Parathyroid adenoma (tissue), 2 donors: ENCODE measurements at regions not wholly inside any gene's neighbourhood (a gene's known extent, or its start where the extent isn't known, plus 50 kb on each side); places are given as distances from the start of the nearest gene placed in this dataset.

Experiments
- H2AFZ ChIP-seq: fragments of 300-600 bp; sonication (generic); one replicate; pipeline ENCODE4 v1.7.0; 2017; ENCODE audit warnings: antibody characterized with exemption, mild to moderate bottlenecking
- H3K27ac ChIP-seq: fragments of 300-600 bp; sonication (generic); one replicate; pipeline ENCODE4 v1.7.0; 2017
- H3K27me3 ChIP-seq: fragments of 300-600 bp; sonication (generic); one replicate; pipeline ENCODE4 v1.7.0; 2017; ENCODE audit warnings: low read length; ENCODE audit not compliant: control insufficient read depth, insufficient read depth
- H3K36me3 ChIP-seq: fragments of 300-600 bp; sonication (generic); one replicate; pipeline ENCODE4 v1.7.0; 2017; ENCODE audit warnings: low read length; ENCODE audit not compliant: control insufficient read depth, insufficient read depth
- H3K4me1 ChIP-seq: fragments of 300-600 bp; sonication (generic); one replicate; pipeline ENCODE4 v1.7.0; 2017; ENCODE audit warnings: control low read depth
- H3K4me2 ChIP-seq: fragments of 300-600 bp; sonication (generic); one replicate; pipeline ENCODE4 v1.7.0; 2017; ENCODE audit warnings: low read length
- H3K4me3 ChIP-seq: fragments of 300-600 bp; sonication (generic); one replicate; pipeline ENCODE4 v1.7.0; 2017; ENCODE audit warnings: low read depth, low read length
- H3K79me2 ChIP-seq: fragments of 300-600 bp; sonication (generic); one replicate; pipeline ENCODE4 v1.7.0; 2017; ENCODE audit warnings: control low read depth
- H3K9ac ChIP-seq: fragments of 300-600 bp; sonication (generic); one replicate; pipeline ENCODE4 v1.7.0; 2017; ENCODE audit warnings: mild to moderate bottlenecking
- H3K9me3 ChIP-seq: fragments of 300-600 bp; sonication (generic); one replicate; pipeline ENCODE4 v1.7.0; 2017; ENCODE audit warnings: low read length; ENCODE audit not compliant: control insufficient read depth
- TF ChIP-seq, protein P1 (sequence below): fragments of 300-600 bp; sonication (generic); IDR thresholded peaks from one replicate; pipeline ENCODE4 v1.7.0; 2017; ENCODE audit warnings: antibody characterized with exemption, mild to moderate bottlenecking
- donor health status: primary hyperparathyroidism.

DNA sequence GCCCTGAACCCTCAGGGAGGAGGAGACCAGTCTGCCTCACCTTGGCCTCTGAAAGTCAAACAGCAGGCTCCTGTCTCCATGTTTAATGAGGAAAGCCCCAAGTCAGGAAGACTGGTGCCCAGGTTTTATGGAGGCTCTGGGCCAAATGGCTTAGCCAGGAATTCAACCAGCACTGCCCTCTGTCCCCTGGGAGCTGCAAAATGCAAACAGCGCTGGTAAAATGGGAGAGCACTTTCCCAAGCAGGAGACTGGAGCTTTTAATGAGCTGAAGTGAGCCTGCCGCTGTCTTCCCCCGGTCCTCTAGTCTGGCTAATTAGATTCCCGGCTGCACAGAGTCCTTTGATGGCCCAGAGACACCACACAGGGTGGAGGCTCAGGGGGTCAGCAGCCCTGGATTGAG lies 276.0 kb upstream of the TRIB2 start:
- Histone ChIP-seq H3K27me3 (no peaks in the 10 kb centered on the region), H3K27ac (no peak overlapping the region)

DNA sequence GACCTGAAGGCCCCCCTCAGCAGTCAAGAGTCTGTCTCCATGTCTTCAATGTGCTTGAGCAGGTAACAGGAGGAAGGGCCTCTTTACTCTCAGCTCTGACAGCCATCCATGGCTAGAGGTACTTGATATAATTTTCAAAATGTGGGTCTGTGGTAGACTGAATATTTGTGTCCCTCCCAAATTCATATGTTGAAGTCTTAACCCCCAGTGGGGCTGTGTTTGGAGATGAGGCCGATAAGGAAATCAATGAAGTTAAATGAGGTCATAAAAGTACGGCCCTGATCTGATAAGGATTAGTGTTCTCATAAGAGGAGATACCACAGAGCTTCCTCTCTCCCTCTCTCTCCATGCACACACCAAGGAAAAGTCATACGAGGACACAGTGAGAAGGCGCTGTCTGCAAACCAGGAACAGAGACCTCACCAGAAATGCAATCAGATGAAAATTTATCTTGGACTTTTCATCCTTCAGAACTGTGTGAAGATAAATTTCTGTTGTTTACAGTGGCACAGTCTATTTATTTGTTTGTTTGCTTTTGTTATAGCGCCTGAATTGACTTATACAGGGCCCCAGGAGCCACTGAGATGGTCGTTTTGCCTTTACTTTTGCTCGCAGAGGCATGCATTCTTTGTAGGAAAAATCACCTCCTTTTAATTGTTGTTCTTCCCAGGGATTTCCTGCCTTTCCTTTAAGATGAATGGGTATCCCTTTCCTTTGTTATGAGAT lies 274.8 kb upstream of the TRIB2 start:
- peaks cover 8% of the 10 kb centered on the region for H3K4me1 ChIP-seq
- H3K27ac ChIP-seq = peak overlapping the region; percentile 45
- H3K9ac ChIP-seq = no peak overlapping the region
- peak overlapping the region; percentile 51 for H2AFZ ChIP-seq
- no peaks in the 10 kb centered on the region for H3K9me3 ChIP-seq
- H3K4me2 ChIP-seq = no peak overlapping the region
- TF ChIP-seq, protein P1, sequence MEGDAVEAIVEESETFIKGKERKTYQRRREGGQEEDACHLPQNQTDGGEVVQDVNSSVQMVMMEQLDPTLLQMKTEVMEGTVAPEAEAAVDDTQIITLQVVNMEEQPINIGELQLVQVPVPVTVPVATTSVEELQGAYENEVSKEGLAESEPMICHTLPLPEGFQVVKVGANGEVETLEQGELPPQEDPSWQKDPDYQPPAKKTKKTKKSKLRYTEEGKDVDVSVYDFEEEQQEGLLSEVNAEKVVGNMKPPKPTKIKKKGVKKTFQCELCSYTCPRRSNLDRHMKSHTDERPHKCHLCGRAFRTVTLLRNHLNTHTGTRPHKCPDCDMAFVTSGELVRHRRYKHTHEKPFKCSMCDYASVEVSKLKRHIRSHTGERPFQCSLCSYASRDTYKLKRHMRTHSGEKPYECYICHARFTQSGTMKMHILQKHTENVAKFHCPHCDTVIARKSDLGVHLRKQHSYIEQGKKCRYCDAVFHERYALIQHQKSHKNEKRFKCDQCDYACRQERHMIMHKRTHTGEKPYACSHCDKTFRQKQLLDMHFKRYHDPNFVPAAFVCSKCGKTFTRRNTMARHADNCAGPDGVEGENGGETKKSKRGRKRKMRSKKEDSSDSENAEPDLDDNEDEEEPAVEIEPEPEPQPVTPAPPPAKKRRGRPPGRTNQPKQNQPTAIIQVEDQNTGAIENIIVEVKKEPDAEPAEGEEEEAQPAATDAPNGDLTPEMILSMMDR = no peak
- H3K36me3 ChIP-seq = no peaks in the 10 kb centered on the region
- no peaks in the 10 kb centered on the region for H3K79me2 ChIP-seq
- H3K27me3 ChIP-seq = no peaks in the 10 kb centered on the region
- no peak overlapping the region for H3K4me3 ChIP-seq

More for the DNA sequence above, 276.0 kb upstream of the TRIB2 start:
- Histone ChIP-seq H3K36me3 (no peaks in the 10 kb centered on the region), H3K9ac (no peak overlapping the region), H3K79me2 (no peaks in the 10 kb centered on the region), H3K4me1 (peaks cover 8% of the 10 kb centered on the region), H2AFZ (no peak overlapping the region), H3K4me3 (no peak overlapping the region), H3K4me2 (no peak overlapping the region), H3K9me3 (no peaks in the 10 kb centered on the region)
- TF ChIP-seq, protein P1 = no peak

- no peak overlapping the region for H3K9ac ChIP-seq
- H3K36me3 ChIP-seq = no peaks in the 10 kb centered on the region
- peak overlapping the region; percentile 45 for H3K27ac ChIP-seq
- H3K4me2 ChIP-seq = no peak overlapping the region
- no peaks in the 10 kb centered on the region for H3K79me2 ChIP-seq
- H3K4me1 ChIP-seq = peaks cover 8% of the 10 kb centered on the region
- H3K4me3 ChIP-seq = no peak overlapping the region
- no peaks in the 10 kb centered on the region for H3K9me3 ChIP-seq
- H2AFZ ChIP-seq = peak overlapping the region; percentile 51
- TF ChIP-seq, protein P1 = no peak
- H3K27me3 ChIP-seq = no peaks in the 10 kb centered on the region
Observed at GRCh38 chr2:12442476-12442847, 274.3 kb upstream of the TRIB2 start.

DNA sequence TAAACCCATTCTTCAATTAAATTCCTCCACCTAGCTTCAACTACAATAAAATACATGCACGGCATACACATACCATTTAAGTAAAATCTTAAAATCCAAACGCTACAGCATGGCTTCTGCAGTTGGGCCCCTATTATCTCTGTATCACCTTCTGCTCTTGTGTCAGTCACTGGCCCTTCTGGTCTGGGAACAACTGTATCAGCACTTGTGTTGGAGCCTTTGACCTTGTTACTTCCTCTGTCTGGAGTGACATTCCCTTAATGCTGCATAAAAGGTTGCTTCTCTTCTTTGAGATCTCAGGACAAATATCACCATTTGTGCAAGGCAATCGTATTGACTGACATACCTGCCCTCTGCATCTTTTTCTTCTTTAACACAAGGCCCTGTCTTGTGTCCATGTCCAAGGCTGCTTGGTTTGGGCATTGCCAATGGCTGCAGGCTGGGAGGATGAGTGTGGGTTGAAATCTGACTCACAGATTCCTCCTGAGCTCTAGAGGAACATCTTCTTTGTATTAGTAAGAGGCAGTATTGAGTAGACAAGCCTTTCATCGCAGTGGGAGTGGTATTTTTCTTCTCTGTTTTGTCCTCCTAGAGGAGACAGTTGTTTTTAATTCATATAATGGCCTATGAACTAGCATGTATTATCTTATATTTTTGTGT lies 267.8 kb upstream of the TRIB2 start:
- peak overlapping the region; percentile 42 for H3K27ac ChIP-seq
- H2AFZ ChIP-seq = peak overlapping the region; percentile 43
- H3K79me2 ChIP-seq = no peaks in the 10 kb centered on the region
- TF ChIP-seq, protein P1 = no peak
- no peaks in the 10 kb centered on the region for H3K36me3 ChIP-seq
- no peak overlapping the region for H3K9ac ChIP-seq
- H3K4me1 ChIP-seq = peaks cover 9% of the 10 kb centered on the region
- H3K4me3 ChIP-seq = no peak overlapping the region
- no peaks in the 10 kb centered on the region for H3K9me3 ChIP-seq
- H3K4me2 ChIP-seq = no peak overlapping the region
- no peaks in the 10 kb centered on the region for H3K27me3 ChIP-seq
